Activated CD4-positive, CD25-positive, alpha-beta regulatory T cell treated with anti-CD3 and anti-CD28 coated beads, Interleukin-2, amount 50 U/mL, for 24 hours (primary cell): ENCODE measurements at regions not wholly inside any gene's neighbourhood (a gene's known extent, or its start where the extent isn't known, plus 50 kb on each side); places are given as distances from the start of the nearest gene placed in this dataset.

ENCODE experiments used
- ATAC-seq, 2 donors: fragments of 150-1000 bp; cut with Tn5 transposase; one replicate each; pipeline ENCODE4 v1.10.0; 2021; ENCODE audit warnings: mild to moderate bottlenecking in 1 of 2, moderate library complexity in 1 of 2

DNA sequence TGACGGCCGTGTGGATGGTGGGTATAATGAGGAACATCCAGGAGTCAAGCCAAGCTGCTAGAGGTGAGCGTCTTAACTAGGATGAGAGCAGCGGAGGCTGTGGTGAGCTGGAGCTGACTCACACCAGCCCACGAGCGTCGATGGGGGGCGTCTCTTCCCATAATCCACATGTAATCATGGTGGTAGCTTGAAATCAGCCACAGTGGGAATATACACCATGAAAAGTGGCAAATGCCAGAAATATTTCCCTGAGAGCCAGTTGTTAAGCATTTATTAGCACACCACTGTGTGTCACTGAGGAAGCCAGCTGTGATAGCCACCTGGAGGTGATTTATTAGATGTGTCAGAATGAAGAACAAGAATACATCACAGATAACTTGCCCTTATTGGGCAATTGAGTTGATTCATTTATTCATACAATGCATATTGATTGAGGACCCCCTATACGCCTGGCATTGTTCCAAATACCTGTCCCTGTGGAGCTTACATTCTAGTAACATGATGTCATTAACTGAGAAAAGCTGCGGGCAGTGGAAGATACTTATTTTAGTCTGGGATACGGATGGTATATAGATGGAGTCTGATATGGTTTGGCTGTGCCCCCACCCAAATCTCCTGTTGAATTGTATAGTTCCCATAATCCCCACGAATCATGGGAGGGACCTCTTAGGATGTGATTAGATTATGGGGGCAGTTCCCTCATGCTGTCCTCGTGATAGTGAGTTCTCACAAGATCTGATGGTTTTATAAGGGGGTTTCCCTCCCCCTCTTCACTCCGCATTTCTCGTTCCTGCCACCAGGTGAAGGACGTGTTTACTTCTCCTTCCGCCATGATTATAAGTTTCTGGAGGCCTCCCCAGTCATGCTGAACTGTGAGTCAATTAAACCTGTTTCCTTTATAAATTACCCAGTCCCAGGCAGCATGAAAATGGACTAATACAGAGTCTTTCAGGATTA is 473.4 kb downstream of the METTL15 start:
- ATAC-seq, result no peak

DNA sequence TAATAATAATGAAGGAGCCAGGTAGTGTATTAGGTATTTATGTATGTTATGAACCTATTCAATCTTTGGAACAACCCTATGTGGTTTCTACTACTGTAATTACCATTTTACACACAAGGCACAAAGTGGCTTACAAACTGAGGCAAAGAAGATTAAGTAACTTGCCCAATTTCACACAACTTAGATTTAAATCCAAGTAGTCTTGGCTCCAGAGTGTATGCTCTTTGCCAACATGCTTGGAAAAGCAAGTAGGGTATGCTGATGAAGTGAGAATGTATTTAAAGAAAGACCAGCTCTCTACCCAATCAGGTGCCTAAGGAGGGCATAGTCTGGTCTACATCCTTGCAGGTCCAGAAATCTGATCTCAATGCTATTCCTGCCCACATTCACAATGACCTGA is 463.2 kb downstream of the METTL15 start:
- ATAC-seq, result no peak

DNA sequence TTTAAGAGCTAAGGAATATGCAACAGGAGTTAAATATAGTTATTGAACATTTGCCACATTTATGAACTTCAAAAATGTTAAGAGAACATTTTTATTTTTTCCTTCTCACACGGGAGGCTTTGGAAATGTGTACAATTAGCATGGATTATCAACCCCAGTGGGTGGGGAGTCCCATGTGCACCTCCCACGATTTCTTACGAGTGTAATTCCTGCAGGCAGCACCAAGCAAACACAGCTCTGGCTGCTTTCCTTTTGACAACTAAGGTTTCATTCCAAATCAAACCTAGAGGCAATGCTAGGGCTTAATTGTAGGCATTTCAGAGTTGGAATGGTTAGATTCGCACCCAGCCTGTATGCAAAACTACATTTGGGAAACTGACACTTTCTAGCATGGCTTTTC is 460.9 kb downstream of the METTL15 start:
- no peak for ATAC-seq

- ATAC-seq, result no peak
Measured at GRCh38 chr11:28566339-28567089, 458.3 kb downstream of the METTL15 start.

GRCh38 chr11:28559492-28559891 is 451.3 kb downstream of the METTL15 start:
- no peak for ATAC-seq

GRCh38 chr11:28547321-28547741 is 439.1 kb downstream of the METTL15 start:
- no peak for ATAC-seq

DNA sequence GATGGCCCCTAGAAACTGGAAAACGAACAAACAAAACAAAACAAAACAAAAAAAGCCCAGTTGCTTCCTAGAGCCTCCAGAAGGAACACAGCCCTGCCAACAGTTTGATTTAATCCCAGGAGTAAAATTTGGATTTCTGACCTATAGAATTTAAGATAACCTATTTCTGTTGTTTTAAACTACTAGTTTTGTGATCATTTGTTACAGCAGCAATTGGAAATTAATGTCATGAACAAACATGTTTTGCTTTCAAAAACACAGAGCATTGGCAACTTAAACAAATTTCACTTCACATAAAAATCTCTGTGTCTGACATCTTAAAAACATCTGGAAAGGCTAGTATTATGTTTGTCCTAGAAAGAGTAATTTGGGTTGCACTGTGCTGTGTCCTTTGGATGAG is 437.3 kb downstream of the METTL15 start:
- ATAC-seq, result no peak

DNA sequence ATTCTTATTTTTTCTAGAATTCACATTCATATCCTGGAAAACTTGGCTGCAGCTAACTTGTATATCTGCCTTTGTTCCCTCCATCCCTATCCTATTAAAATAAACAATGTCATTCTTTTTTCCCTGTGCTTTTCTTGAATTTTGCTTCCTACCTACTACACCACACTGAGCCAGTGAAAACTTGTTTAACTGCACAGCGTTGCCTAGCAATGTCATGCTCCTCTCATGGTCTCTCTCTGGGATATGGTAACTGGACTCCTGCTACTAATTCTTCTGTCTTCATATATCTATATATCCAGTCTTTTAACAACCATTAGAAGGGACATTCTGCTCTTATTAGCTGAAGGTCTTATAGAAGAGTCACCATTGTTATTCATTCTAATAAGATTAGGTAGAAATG is 434.4 kb downstream of the METTL15 start:
- no peak for ATAC-seq

- no peak for ATAC-seq
Measured at GRCh38 chr11:28539239-28540030, 431.2 kb downstream of the METTL15 start.

DNA sequence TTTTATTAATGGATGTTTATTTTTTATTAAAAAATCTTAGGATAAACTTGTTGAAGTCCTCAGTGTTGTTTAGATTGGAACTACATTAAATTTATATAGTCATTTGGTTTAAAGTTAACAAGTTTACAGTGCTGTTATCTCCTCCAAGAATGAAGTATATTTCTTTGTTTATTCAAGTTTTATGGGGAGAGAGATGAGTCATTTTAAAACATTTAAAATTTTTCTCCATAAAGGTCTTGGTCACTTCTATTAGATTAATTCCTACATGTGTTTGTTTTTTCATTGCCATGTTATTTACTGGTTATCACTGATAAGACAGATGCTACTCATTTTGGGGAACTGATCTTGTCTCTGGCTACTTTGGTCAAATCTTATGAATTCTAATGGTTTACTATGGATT is 429.6 kb downstream of the METTL15 start:
- no peak for ATAC-seq

DNA sequence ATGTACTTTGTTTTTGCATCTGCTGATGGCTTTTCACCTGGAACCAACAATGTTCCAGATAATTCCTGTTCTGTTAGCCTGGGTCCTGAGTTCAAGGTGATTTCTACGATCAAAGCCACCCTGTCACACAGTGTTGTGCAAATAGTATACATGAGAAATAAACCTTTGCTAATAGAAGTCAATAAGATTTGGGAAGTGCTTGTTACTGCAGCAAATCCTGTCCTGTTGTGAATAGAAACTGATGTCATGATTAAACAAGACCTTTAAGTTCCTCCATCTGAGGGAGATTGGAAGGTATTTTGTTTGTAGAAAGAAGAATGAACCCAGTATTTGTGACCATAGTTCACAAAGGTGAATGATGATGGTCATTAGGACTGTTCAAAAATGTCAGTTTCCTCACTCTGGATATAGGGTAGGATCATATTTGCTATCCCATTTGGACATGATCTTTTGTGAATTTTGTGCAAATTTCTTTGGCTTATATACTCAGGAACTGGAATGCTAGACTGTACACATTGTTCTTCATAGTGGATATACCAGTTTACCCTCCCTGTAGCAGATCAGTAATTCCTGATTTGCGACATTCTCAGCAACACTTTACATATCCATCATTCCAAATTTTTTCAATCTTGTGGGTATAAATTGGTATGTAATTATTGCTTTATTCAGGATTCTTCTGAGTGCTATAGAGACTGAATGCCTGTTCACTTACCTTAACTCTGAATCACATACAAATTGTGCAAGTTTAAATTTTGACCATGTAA is 428.5 kb downstream of the METTL15 start:
- no peak for ATAC-seq

GRCh38 chr11:28535677-28536076 is 427.5 kb downstream of the METTL15 start:
- ATAC-seq, result no peak

- no peak for ATAC-seq
Measured at GRCh38 chr11:28529540-28530410, 421.6 kb downstream of the METTL15 start.

DNA sequence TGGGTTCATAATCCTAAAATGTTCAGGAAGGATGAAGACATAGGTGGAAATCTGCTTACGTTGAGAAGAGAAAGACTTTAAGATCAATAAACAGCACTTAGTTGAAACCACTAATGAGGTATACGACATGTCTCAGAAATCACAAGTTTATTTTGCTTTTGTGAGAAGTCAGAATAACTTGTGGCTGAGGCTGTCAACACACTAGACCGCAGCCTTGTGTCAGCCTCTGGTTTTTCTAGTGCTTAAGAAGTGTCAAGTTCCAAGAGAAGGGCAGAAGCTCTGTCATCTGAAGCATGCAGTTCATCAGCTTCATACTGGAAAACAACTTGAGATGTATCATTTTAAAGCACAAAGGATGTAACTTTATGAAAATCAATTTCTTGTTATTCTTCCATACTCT is 420.9 kb downstream of the METTL15 start:
- no peak for ATAC-seq

- no peak for ATAC-seq
Measured at GRCh38 chr11:28528217-28528616, 420.0 kb downstream of the METTL15 start.

- ATAC-seq, result no peak
Measured at GRCh38 chr11:28526406-28526751, 418.2 kb downstream of the METTL15 start.

DNA sequence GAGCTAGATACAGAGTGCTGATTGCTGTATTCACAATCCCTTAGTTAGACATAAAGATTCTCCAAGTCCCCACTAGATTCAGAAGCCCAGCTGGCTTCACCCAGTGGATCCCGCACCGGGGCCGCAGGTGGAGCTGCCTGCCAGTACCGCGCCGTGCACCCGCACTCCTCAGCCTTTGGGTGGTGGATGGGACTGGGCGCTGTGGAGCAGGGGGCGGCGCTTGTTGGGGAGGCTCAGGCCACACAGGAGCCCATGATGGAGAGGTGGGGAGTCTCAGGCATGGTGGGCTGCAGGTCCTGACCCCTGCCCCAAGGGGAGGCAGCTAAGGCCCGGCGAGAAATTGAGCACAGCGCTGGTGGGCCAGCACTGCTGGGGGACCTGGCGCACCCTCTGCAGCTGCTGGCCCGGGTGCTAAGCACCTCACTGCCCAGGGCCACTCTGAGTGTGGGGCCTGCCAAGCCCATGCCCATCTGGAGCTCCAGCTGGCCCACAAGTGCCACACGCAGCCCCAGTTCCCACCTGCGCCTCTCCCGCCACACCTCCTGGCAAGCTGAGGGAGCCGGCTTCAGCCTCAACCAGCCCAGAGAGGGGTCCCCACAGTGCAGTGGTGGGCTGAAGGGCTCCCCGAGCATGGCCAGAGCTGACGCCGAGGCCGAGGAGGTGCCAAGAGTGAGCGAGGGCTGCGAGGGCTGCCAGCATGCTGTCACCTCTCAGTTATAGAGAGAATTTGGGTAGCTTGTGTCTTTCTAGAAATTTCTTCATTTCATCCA is 417.6 kb downstream of the METTL15 start:
- no peak for ATAC-seq

DNA sequence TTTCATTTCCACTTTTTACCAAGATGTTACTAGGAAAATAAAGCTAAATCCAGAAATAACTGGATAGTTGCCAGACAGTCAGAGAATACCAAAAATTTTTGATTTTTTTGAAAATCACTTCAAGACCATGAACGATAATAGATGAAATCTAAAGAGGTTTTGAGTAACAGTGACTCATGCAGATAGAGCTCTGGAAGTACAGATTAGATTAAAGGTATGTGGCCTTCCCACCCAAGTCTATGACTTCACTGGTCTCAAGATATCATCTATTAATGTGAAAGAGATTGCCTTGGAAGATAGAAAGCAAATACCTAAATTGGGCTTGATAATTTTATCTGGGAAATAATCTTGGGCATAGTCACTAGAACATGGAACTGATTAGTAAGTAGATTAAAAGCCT is 415.9 kb downstream of the METTL15 start:
- no peak for ATAC-seq

- ATAC-seq, result no peak
Measured at GRCh38 chr11:28521075-28521474, 412.9 kb downstream of the METTL15 start.

GRCh38 chr11:28520291-28520690 is 412.1 kb downstream of the METTL15 start:
- no peak for ATAC-seq

- ATAC-seq, result no peak
Measured at GRCh38 chr11:28518825-28519224, 410.6 kb downstream of the METTL15 start.
